Skin epidermis (tissue), 12 donors: ENCODE measurements at regions not wholly inside any gene's neighbourhood (a gene's known extent, or its start where the extent isn't known, plus 50 kb on each side); places are given as distances from the start of the nearest gene placed in this dataset.
"Not testable (repeated sequence)": the region's sequence is repeated elsewhere in the genome, so short reads cannot be mapped to it uniquely, and the experiment has no call there.

Source experiments
- H3K27ac ChIP-seq, 21 experiments: fragments of 200-600 bp; sonication (generic) in 11 of 21; one replicate each; pipeline ENCODE4 v1.5.0; 2020; ENCODE audit warnings: mild to moderate bottlenecking in 3 of 21, inconsistent platforms in 2 of 21, moderate library complexity in 2 of 21
- H3K4me3 ChIP-seq, 7 experiments: fragments of 200-600 bp; sonication (generic) in 2 of 7; one replicate each; pipeline ENCODE4 v1.5.0; 2020; ENCODE audit warnings: inconsistent platforms in 2 of 7, mild to moderate bottlenecking in 2 of 7, moderate library complexity in 1 of 7

- no peak overlapping the region for H3K4me3 ChIP-seq
- peak overlapping the region in 9 of 21 experiments; percentile 12 to 79 (median 30) for H3K27ac ChIP-seq
Measured at GRCh38 chr11:35046681-35047080, 92.3 kb upstream of the CD44 start.

DNA sequence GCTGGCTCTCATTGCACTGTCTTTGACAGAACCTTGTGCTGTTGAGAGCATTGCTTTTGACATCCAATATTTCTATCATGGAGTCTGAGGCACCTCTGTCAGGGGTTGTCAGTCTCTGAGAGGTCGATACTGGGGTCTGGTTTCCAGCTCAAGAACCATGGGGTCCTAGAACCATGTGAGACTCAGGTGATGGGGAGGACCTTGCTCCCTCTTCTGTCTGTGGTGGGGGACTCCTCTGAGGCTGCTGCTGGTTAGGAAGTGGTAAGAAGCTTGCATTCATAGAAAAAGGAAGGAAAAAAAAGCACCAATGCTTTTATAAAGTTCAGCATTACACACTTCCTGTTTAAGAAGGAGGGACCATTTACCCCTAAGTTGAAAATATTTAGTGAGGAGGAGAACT, 91.8 kb upstream of the CD44 start:
- H3K4me3 ChIP-seq, result no peak overlapping the region
- peak overlapping the region in 9 of 21 experiments; percentile 12 to 79 (median 46) for H3K27ac ChIP-seq

- Histone ChIP-seq H3K27ac (peak overlapping the region in 11 of 21 experiments; percentile 2 to 79 (median 33)), H3K4me3 (no peak overlapping the region)
Measured at GRCh38 chr11:35047769-35048168, 91.2 kb upstream of the CD44 start.

- not testable (repeated sequence) for H3K4me3 ChIP-seq
- peak overlapping the region in 8 of 21 experiments; percentile 15 to 79 (median 46) for H3K27ac ChIP-seq
Measured at GRCh38 chr11:35048346-35048745, 90.6 kb upstream of the CD44 start.

GRCh38 chr11:35049859-35050531, 89.0 kb upstream of the CD44 start:
- peak overlapping the region in 1 of 21 experiments; percentile 45 for H3K27ac ChIP-seq
- no peak overlapping the region for H3K4me3 ChIP-seq

DNA sequence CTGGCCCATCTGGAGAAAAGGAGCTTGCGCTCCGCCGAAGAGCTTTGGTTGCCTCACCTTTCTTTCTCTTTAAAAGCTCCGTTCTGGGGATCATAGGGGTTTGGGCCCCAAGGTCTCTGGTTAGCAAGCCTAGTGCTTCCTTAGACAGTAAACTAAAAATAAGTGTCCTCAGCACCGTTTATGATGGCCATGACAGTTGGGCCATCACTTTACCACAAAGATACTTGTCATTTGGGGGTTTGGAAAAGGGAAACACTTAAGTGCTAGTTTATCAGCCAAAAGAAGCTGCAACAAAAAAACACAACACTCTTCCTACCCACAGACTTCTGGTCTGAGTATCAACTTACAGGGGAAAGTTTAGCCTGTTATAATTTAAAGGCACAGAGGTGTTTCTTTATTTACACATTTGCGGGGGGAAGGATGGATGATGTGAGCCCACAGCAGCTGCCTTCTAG, 88.4 kb upstream of the CD44 start:
- H3K4me3 ChIP-seq, result no peak overlapping the region
- H3K27ac ChIP-seq, result peak overlapping the region in 1 of 21 experiments; percentile 45

GRCh38 chr11:35056391-35057093, 82.4 kb upstream of the CD44 start:
- Histone ChIP-seq H3K27ac (no peak overlapping the region), H3K4me3 (no peak overlapping the region)

GRCh38 chr11:35057926-35058668, 80.9 kb upstream of the CD44 start:
- Histone ChIP-seq H3K4me3 (no peak overlapping the region), H3K27ac (peak overlapping the region in 2 of 21 experiments; percentile 18 to 50)

DNA sequence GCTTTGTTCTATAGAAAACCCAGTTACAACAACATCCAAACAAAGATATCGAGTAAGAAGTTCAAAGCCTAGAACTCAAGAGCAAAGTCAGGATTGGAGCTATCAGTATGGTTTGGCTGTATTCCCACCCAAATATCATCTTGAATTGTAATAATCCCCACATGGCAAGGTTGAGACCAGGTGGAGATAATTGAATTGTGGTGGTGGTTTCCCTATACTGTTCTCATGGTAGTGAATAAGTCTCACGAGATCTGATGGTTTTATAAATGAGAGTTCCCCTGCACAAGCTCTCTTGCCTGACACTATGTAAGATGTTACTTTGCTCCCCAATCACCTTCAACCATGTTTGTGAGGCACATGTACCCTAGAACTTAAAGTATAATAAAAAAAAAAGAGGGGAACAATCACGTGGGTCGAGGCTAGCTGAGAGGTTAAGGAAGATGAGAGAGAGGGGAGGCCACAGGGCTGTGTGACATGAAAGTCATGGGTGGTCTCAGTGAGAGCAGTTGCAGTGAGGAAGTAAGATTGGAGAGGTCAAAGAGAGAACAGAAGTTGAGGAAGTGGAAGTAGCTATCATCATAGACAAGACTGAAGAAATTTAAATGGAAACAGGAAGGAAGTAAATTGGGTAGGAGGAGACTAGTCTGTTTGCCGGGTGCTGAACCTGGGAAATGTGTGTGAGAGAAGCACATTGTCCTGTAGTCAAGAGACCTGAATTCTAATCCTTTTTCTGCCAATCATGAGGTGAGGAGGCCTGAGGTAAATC, 80.1 kb upstream of the CD44 start:
- H3K4me3 ChIP-seq, result no peak overlapping the region
- H3K27ac ChIP-seq, result peak overlapping the region in 2 of 21 experiments; percentile 10

DNA sequence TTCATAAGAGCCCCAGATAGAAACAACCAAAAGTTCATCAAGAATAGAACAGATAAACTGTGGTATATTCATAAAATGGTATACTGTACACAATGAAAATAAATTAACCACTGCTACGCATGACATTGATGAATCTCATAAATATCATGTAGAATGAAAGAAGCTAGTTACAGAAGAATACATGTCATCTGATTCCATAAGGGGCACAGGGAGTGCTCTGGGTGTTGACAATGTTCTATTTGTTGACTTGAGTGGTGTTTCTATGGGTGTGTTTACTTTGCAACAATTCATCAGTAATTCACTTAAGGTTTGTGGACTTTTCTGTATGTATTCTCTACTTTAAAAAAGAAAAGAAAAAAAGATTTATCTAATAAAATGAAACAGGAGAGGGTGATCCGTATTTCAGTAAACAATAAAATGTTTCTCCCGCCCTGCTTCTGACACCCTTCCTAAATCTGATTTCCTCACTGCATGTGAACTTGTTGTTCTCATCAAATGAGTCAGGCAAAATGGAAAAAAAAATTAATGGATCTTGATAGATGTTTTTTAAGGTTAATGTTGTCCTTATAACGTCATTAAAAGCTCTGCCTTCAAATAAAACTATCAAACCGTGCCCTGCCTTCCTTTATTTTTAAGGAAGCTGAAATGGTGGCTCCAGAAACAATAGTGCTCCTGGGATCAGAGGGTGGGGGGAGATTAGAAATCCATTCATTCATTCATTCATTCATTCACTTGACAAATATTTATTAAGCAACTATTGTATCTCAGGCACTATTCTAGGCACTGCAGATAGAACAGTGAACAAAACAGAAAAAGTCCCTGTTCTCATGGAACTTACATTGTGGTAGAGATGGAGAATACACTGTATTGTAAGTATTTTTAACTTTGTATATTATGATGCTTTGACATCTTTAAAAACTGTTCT, 77.2 kb upstream of the CD44 start:
- H3K4me3 ChIP-seq, result no peak overlapping the region
- H3K27ac ChIP-seq, result peak overlapping the region in 6 of 21 experiments; percentile 2 to 80 (median 59)

DNA sequence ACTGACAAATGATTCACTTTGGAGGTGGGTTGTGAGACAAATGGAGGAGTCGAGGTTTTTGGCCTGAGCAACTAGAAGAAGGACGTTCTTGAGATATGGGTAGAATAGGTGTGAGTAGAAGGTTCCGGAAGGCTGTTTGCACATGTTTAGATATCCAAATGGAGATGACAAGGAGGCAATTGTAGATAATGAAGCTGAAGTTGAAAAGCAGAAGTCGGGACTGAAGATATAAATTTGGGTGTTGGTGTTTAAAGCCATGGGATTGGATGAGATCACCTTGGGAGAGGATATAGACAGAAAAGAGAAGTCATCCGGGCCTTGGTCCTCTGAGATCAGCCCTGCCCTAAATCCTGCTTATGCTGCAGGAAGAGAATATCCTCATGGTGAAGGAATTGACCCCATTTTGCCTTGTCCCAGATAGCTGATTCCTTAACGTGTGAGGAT, 75.5 kb upstream of the CD44 start:
- H3K4me3 ChIP-seq, result no peak overlapping the region
- H3K27ac ChIP-seq, result peak overlapping the region in 16 of 21 experiments; percentile 2 to 80 (median 54)

GRCh38 chr11:35064114-35064800, 74.7 kb upstream of the CD44 start:
- Histone ChIP-seq H3K27ac (peak overlapping the region in 16 of 21 experiments; percentile 11 to 80 (median 54)), H3K4me3 (no peak overlapping the region)

GRCh38 chr11:35065566-35065965, 73.4 kb upstream of the CD44 start:
- peak overlapping the region in 13 of 21 experiments; percentile 8 to 82 (median 49) for H3K27ac ChIP-seq
- no peak overlapping the region for H3K4me3 ChIP-seq

GRCh38 chr11:35066030-35066429, 72.9 kb upstream of the CD44 start:
- H3K4me3 ChIP-seq, result no peak overlapping the region
- H3K27ac ChIP-seq, result peak overlapping the region in 14 of 21 experiments; percentile 8 to 82 (median 50)

- Histone ChIP-seq H3K27ac (peak overlapping the region in 10 of 21 experiments; percentile 0 to 82 (median 46)), H3K4me3 (no peak overlapping the region)
Measured at GRCh38 chr11:35066783-35067423, 72.1 kb upstream of the CD44 start.

- Histone ChIP-seq H3K27ac (no peak overlapping the region), H3K4me3 (no peak overlapping the region)
Measured at GRCh38 chr11:35071722-35072121, 67.2 kb upstream of the CD44 start.

- H3K27ac ChIP-seq, result peak overlapping the region in 2 of 21 experiments; percentile 26 to 28
Measured at GRCh38 chr11:35073691-35074419, 65.1 kb upstream of the CD44 start.

More at GRCh38 chr11:35073691-35074419, 65.1 kb upstream of the CD44 start:
- no peak overlapping the region for H3K4me3 ChIP-seq
